HG03442 (cell line): ENCODE measurements at regions not wholly inside any gene's neighbourhood (a gene's known extent, or its start where the extent isn't known, plus 50 kb on each side); places are given as distances from the start of the nearest gene placed in this dataset.

Source experiments
- ATAC-seq: cut with Tn5 transposase; IDR thresholded peaks from one replicate; pipeline ENCODE4 v1.9.1; 2021; ENCODE audit warnings: mild to moderate bottlenecking, moderate library complexity; ENCODE audit not compliant: unreplicated experiment

DNA sequence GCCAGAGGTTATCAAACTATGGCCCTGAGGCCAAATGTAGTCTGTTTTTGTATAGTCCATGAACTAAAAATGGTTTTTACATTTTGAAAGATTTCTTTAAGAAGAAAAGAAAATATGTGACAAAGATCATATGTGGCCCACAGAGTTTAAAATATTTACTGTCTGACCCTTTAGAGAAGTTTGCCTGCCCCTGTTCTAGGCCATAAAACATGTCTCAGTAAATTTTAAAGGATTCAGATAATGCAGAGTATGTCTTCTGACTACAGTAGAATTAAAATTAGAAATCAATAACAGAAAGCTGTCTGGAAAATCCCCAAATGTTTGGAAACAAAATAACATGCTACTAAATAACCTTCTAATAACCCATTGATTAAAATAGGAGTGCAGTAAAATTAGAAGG is 86.3 kb downstream of the KCNRG start:
- no peak for ATAC-seq

DNA sequence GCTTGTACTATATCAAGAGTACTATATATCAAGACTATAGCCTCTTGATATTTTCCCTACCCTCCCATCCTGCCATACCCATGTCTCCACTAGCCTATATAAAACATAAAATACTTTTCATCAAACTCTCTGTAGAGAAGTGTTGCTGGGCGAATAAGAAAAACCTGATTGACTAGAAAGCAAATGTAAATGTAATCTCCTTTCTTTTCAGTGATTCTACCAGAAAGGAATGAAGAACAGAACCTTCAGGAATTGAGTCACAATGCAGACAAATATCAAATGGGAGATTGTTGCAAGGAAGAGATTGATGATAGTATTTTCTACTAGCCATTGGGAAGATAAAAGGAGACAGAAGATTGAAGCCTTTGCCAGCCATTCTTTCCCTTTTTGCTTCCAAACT is 89.2 kb downstream of the KCNRG start:
- ATAC-seq: no peak

DNA sequence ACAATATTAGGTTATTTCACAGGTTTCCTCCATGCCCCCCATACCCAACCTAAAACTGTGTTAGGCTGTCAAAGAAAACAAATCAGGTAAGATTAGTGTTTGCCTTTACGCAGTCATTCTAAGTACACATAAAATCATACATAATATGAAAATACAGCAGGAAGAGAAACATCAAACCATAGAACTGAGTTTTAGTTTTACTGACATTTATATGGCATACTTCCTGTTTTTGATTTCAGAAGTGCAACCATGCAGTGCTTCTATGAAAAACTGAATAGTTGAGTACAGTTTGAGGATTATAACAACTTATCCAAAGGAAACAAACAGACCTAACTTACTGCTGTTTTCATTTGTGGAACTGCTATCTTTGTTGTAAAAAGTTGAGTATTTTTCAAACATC is 91.3 kb downstream of the KCNRG start:
- no peak for ATAC-seq

- no peak for ATAC-seq
Observed at GRCh38 chr13:50107205-50107604, 92.0 kb downstream of the KCNRG start.

DNA sequence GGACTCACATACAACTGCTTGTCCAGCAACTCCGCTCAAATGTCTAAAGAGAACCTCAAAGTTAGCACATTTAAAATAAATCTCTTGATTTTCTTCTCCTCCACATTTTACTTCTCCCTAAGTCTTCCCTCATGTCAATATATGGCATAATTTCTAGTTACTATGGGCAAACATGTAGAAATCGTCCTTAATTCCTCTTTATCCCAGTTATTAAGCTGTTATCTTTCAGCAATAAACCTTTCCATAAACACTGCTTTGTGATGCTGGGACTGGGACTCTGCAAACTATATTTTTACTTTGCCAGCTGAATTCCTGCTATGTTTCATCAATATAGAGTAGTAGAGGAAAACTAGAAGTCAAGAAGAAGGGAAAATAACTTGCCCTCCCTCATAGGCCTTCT is 99.7 kb downstream of the KCNRG start:
- no peak for ATAC-seq

GRCh38 chr13:50115695-50116094 is 100.5 kb downstream of the KCNRG start:
- no peak for ATAC-seq

- no peak for ATAC-seq
Observed at GRCh38 chr13:50116430-50116973, 101.3 kb downstream of the KCNRG start.

DNA sequence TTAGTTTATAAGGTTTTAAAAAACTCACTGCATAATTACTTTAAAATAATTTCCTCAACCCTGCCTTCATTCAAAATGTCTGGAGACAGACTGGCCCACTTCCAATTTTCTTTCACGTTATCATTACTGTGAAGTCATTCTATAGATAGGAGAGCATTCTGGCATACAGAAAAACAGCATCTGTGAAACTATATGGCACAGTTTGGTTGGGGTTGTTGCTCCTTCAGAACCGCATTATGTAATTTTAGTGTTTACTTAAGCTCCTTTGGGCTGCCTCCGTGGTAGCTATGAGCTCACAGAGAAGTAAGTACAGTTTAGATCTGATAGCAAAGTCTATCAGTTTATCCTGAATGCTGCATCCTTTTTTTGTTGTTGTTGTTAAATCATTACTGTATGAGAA is 104.3 kb downstream of the KCNRG start:
- ATAC-seq: no peak

- ATAC-seq: no peak
Observed at GRCh38 chr13:50122455-50122854, 107.2 kb downstream of the KCNRG start.

GRCh38 chr13:50123002-50123401 is 107.8 kb downstream of the KCNRG start:
- ATAC-seq: no peak

DNA sequence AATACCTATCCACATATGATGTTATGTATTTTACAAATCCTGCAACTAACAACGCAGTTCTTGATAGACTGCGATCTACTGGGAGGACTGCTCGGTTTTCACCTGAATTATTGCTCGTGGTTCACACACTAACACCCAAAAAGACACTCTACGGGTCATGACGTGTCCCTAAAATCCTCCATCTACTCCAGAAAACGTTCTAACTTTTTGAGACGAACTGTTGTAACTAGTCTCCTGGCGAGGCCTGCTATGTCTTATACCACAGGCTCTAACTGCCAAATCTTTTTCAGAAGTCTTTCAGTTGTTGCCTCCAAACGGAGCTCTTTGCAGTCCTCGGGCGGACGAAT is 108.2 kb downstream of the KCNRG start:
- ATAC-seq: no peak

DNA sequence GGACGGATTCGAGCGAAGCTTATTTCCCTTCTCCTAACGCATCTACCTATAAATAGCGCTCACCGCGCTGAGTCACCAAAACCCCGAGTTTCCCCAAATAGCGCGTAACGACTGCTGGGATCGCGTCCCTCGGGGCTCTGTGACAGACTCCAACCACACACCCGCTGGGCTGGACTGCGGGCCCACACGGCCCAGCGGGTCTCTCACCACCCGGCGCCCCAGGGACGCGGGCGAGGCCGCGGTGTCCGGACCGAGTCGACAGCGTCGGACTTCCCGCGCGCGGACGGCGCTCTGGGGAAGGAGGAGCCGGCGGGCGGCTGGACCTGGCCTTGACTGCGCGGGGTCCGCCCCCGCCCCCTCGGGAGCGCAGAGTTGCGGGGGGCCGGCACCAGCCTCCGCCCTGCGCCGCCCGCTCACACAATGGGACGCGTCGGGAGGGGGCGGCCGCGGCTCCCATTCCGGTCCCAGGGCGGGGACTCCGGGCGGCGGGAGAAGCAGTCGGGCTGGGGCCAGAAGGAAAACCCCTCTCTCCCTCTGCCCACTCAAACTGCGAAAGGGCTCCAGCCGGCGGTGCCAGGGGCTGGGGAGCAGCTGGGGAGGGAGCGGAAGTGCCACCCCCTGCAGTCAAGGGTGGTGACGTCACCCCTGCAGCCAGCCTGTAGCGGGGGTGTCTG is 108.8 kb downstream of the KCNRG start:
- ATAC-seq: peak; percentile 63

- ATAC-seq: peak; percentile 13
Observed at GRCh38 chr13:50124536-50125303, 109.5 kb downstream of the KCNRG start.

- ATAC-seq: peak; percentile 2
Observed at GRCh38 chr13:50125304-50125553, 110.0 kb downstream of the KCNRG start.

- peak; percentile 5 for ATAC-seq
Observed at GRCh38 chr13:50125554-50126262, 110.5 kb downstream of the KCNRG start.

DNA sequence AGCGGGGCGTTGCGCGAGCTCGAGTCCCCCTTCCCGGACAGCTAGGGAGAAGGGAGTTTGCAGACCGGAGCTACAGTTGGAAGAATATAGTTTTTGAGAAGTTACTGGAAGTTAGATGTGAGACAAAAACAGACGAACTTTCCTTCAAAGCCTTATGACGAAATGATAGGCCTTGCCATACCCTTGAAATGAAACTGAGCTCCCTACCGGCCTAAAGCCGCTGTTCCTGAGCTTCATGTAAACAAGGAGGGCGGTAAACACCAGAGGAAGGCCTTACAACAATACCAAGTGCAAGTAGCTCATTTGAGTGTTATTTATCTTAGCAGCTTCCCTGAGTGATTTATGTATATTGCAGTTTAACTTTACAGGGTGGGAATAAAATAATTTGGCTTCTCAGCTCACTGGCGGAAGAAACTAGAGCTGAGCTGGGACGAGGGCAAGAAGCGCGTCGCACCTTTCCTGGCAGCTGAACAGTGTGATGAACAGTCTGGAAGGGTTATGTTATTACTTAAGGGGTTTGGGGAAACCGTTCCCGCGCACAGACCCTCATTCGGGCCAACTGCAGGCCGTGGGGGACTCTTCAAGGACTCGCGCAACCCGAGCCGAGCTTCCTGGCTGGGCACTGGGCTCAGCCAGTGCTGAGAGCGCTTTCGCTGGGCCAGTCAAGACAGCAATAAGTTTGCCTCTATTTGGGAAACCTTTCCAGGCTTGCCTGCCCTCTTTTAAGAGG is 111.2 kb downstream of the KCNRG start:
- ATAC-seq: no peak

GRCh38 chr13:50126993-50127725 is 111.9 kb downstream of the KCNRG start:
- no peak for ATAC-seq

DNA sequence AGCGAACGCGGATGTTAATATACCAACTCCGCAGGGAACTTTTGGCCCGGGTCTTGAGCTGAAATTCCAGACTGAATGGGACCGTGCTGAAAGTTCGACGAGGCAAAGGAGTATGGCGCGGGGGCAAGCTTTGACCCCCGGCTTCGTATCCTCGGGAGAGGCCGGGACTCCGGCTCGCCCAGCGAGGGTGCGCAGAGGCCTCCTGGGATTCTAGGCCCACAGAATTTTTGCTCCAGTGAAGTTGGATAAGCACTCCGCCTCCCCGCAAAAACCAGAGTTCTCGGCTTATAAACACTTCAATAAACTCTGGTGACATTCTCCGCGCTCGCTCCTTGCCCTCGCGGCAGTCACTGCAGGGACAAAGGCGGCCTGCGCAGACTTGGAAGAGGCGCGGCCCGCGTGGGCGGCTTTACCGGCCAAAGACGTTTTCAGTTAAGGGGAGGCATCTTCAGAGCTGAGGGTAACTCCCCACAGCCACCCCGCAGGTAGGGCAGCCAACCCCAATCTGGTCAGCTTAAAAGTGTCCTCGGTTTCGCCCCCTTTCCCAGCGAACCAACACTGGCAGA is 112.6 kb downstream of the KCNRG start:
- ATAC-seq: no peak

DNA sequence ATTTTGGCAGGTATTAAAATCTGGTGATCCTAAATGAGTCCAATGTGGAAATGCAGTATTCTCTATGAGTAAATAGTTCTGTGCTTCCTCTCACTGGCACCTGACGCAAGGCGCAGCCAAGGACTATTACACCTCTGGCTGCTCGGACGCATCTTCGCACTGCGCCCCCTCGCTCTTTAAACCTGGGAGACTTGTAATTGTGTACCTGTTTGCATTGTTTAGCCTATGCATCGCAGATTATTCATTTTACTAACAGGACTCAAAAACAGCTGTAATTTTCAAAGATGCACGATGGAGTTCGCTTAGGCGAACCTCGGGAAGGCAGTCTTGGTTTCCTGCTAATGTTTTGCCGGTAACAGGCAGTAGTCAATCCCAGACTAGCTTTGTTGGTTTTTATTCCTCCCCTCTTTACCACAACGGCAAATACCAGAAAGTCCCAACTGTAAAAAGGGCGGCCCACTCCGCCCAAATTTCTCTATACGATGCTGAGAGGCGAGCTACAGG is 113.2 kb downstream of the KCNRG start:
- ATAC-seq: no peak

DNA sequence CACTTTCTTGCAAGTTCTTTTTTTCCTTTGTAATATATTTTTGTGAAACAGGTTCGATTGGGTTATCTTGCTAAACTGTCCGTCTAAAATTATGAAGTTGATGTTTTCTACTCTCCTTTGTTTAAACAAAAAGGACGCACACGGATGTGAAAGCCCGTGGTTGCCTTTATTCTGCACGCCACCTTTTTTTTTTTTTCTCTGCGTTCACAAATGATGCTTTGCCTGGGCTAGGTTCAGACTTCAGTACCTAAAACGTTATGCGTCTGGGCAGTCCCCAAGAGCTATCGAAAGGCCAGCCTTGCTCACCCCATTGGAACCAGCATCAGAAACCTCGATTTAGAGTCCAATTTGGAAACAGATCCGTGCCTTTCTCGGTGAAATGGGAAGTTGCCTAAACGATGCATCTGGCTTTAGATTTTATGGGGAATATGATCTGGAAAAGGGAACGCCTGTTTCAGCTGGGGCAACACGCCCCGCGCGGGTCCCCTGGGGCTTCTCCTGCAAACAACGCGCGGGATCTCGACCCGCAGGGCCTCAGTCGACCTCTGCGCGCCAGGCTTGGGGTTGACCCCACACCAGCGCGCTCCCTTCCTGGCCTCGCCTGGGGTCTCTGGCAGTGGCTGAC is 113.9 kb downstream of the KCNRG start:
- no peak for ATAC-seq
